ENCODE measurements at regions not wholly inside any gene's neighbourhood (a gene's known extent, or its start where the extent isn't known, plus 50 kb on each side); places are given as distances from the start of the nearest gene placed in this dataset.

DNA sequence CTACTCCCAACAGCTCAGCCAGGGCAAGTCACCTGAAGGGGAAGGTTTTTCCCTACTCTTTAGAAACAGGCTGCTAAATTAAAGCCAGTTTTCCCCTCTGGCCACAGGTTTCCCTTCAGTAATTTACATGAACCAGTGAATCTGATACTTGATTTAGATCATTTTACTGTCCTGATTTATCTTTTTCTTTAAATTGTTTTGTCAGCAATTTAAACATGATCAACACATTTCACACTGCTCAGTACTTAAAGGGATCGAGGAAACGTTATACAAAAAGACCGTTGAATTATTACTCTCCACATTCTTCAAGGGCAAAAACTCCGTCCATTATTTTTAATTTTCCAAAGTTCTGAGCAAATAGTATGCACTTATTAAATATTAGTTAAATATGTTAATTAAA is 1165.7 kb upstream of the GYPC start:
- intact Hi-C loops (cut with micrococcal nuclease; ENCODE audit: unreplicated experiment) (no loop called here), in situ Hi-C loops (cut with MboI) (no loop called here)
- no TSS peak for BruUV-seq (replicated peaks)
- ChIA-PET POLR2A (no interaction called here), SMC1A (ENCODE audit: uncharacterized antibody, unreplicated experiment) (no interaction called here), RAD21 (ENCODE audit: unreplicated experiment) (no interaction called here), CTCF (no interaction called here)
- H3K4me2 ChIP-seq (ENCODE audit: control insufficient read depth, insufficient read depth), result no peak overlapping the region
- 72% methylated on average over 4 of the region's 4 CpGs for WGBS (ENCODE audit: insufficient coverage, insufficient replicate concordance, low lambda C conversion rate, missing lambda C conversion rate)
- H3K79me2 ChIP-seq (ENCODE audit: control insufficient read depth, insufficient read depth, low read length), result no peaks in the 10 kb centered on the region
- no peak for ATAC-seq
- H3K4me1 ChIP-seq (ENCODE audit: control insufficient read depth, insufficient read depth, low read length), result no peaks in the 10 kb centered on the region
- H4K20me1 ChIP-seq (ENCODE audit: control insufficient read depth, insufficient read depth), result no peaks in the 10 kb centered on the region
- no peak for DNase-seq (ENCODE audit: low read depth, low spot score)
- H3K9me3 ChIP-seq (replicated peaks; ENCODE audit: control insufficient read depth, insufficient read depth, low read length), result no peaks in the 10 kb centered on the region; the same call in 2 of the 3 replicates
- H3K27ac ChIP-seq (ENCODE audit: control insufficient read depth, insufficient read depth), result no peak overlapping the region
- no peak overlapping the region for H3K9ac ChIP-seq (ENCODE audit: control insufficient read depth, insufficient read depth, low read length)
- no peak overlapping the region for H3K4me3 ChIP-seq
- H3K36me3 ChIP-seq (ENCODE audit: control insufficient read depth in 2 of 2, insufficient read depth in 2 of 2, low read length in 1 of 2), result no peaks in the 10 kb centered on the region
- FAIRE-seq, result no peak
- no peak overlapping the region for H2AFZ ChIP-seq (ENCODE audit: control insufficient read depth, low read depth, low read length)
- H3K27me3 ChIP-seq (replicated peaks in 1 of 2; ENCODE audit: control insufficient read depth in 2 of 2, insufficient read depth in 2 of 2, low read length in 1 of 2), result no peaks in the 10 kb centered on the region
- TF ChIP-seq, protein P1, sequence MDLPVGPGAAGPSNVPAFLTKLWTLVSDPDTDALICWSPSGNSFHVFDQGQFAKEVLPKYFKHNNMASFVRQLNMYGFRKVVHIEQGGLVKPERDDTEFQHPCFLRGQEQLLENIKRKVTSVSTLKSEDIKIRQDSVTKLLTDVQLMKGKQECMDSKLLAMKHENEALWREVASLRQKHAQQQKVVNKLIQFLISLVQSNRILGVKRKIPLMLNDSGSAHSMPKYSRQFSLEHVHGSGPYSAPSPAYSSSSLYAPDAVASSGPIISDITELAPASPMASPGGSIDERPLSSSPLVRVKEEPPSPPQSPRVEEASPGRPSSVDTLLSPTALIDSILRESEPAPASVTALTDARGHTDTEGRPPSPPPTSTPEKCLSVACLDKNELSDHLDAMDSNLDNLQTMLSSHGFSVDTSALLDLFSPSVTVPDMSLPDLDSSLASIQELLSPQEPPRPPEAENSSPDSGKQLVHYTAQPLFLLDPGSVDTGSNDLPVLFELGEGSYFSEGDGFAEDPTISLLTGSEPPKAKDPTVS (IDR thresholded peaks at IDR 0.05; ENCODE audit: low read depth, low read length), result no peak
- TF ChIP-seq, protein P2, sequence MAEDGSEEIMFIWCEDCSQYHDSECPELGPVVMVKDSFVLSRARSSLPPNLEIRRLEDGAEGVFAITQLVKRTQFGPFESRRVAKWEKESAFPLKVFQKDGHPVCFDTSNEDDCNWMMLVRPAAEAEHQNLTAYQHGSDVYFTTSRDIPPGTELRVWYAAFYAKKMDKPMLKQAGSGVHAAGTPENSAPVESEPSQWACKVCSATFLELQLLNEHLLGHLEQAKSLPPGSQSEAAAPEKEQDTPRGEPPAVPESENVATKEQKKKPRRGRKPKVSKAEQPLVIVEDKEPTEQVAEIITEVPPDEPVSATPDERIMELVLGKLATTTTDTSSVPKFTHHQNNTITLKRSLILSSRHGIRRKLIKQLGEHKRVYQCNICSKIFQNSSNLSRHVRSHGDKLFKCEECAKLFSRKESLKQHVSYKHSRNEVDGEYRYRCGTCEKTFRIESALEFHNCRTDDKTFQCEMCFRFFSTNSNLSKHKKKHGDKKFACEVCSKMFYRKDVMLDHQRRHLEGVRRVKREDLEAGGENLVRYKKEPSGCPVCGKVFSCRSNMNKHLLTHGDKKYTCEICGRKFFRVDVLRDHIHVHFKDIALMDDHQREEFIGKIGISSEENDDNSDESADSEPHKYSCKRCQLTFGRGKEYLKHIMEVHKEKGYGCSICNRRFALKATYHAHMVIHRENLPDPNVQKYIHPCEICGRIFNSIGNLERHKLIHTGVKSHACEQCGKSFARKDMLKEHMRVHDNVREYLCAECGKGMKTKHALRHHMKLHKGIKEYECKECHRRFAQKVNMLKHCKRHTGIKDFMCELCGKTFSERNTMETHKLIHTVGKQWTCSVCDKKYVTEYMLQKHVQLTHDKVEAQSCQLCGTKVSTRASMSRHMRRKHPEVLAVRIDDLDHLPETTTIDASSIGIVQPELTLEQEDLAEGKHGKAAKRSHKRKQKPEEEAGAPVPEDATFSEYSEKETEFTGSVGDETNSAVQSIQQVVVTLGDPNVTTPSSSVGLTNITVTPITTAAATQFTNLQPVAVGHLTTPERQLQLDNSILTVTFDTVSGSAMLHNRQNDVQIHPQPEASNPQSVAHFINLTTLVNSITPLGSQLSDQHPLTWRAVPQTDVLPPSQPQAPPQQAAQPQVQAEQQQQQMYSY (CRISPR knock-in tag; IDR thresholded peaks at IDR 0.05), result no peak
- no peak for TF ChIP-seq TCF3 (IDR thresholded peaks at IDR 0.05; ENCODE audit: borderline replicate concordance, insufficient read depth, low read depth, low read length)
- no peak for TF ChIP-seq KLF5 (IDR thresholded peaks at IDR 0.05; ENCODE audit: partially characterized antibody)
- TF ChIP-seq MEF2A (IDR thresholded peaks at IDR 0.05; ENCODE audit: insufficient read depth, low read depth, low read length), result no peak
- no peak for TF ChIP-seq POLR2A (IDR thresholded peaks at IDR 0.05; ENCODE audit: low read depth, low read length)
- no peak for TF ChIP-seq MTA2 (IDR thresholded peaks at IDR 0.05; ENCODE audit: low read depth)
- TF ChIP-seq, protein P3, sequence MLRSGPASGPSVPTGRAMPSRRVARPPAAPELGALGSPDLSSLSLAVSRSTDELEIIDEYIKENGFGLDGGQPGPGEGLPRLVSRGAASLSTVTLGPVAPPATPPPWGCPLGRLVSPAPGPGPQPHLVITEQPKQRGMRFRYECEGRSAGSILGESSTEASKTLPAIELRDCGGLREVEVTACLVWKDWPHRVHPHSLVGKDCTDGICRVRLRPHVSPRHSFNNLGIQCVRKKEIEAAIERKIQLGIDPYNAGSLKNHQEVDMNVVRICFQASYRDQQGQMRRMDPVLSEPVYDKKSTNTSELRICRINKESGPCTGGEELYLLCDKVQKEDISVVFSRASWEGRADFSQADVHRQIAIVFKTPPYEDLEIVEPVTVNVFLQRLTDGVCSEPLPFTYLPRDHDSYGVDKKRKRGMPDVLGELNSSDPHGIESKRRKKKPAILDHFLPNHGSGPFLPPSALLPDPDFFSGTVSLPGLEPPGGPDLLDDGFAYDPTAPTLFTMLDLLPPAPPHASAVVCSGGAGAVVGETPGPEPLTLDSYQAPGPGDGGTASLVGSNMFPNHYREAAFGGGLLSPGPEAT (IDR thresholded peaks at IDR 0.05; ENCODE audit: low read depth), result no peak
- TF ChIP-seq MYC (IDR thresholded peaks at IDR 0.05; ENCODE audit: insufficient read depth, insufficient read length, insufficient replicate concordance, low read length, severe bottlenecking), result no peak
- TF ChIP-seq, protein P4, sequence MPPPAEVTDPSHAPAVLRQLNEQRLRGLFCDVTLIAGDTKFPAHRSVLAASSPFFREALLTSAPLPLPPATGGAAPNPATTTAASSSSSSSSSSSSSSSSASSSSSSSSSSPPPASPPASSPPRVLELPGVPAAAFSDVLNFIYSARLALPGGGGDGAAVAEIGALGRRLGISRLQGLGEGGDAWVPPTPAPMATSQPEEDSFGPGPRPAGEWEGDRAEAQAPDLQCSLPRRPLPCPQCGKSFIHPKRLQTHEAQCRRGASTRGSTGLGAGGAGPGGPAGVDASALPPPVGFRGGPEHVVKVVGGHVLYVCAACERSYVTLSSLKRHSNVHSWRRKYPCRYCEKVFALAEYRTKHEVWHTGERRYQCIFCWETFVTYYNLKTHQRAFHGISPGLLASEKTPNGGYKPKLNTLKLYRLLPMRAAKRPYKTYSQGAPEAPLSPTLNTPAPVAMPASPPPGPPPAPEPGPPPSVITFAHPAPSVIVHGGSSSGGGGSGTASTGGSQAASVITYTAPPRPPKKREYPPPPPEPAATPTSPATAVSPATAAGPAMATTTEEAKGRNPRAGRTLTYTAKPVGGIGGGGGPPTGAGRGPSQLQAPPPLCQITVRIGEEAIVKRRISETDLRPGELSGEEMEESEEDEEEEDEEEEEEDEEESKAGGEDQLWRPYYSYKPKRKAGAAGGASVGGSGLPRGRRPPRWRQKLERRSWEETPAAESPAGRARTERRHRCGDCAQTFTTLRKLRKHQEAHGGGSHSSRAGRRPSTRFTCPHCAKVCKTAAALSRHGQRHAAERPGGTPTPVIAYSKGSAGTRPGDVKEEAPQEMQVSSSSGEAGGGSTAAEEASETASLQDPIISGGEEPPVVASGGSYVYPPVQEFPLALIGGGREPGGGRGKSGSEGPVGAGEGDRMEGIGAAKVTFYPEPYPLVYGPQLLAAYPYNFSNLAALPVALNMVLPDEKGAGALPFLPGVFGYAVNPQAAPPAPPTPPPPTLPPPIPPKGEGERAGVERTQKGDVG (CRISPR knock-in tag; IDR thresholded peaks at IDR 0.05), result no peak
- TF ChIP-seq CHD4 (IDR thresholded peaks at IDR 0.05), result no peak
- no peak for TF ChIP-seq SUPT20H (IDR thresholded peaks at IDR 0.05; ENCODE audit: borderline replicate concordance, control insufficient read depth, low read depth, low read length)
- no peak for TF ChIP-seq SMAD1 (IDR thresholded peaks at IDR 0.05; ENCODE audit: low read depth, partially characterized antibody)
- TF ChIP-seq, protein P5, sequence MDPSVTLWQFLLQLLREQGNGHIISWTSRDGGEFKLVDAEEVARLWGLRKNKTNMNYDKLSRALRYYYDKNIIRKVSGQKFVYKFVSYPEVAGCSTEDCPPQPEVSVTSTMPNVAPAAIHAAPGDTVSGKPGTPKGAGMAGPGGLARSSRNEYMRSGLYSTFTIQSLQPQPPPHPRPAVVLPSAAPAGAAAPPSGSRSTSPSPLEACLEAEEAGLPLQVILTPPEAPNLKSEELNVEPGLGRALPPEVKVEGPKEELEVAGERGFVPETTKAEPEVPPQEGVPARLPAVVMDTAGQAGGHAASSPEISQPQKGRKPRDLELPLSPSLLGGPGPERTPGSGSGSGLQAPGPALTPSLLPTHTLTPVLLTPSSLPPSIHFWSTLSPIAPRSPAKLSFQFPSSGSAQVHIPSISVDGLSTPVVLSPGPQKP (IDR thresholded peaks at IDR 0.05; ENCODE audit: low read depth, low read length), result no peak

Measured in GM12878 (cell line).